Occipital lobe (tissue), 1 donor: ENCODE measurements at regions not wholly inside any gene's neighbourhood (a gene's known extent, or its start where the extent isn't known, plus 50 kb on each side); places are given as distances from the start of the nearest gene placed in this dataset.
"Not testable (repeated sequence)": the region's sequence is repeated elsewhere in the genome, so short reads cannot be mapped to it uniquely, and the experiment has no call there.

ENCODE experiments used
- DNase-seq: peaks from one replicate; lab custom pipeline; 2025; lab: John Stamatoyannopoulos, UW

DNA sequence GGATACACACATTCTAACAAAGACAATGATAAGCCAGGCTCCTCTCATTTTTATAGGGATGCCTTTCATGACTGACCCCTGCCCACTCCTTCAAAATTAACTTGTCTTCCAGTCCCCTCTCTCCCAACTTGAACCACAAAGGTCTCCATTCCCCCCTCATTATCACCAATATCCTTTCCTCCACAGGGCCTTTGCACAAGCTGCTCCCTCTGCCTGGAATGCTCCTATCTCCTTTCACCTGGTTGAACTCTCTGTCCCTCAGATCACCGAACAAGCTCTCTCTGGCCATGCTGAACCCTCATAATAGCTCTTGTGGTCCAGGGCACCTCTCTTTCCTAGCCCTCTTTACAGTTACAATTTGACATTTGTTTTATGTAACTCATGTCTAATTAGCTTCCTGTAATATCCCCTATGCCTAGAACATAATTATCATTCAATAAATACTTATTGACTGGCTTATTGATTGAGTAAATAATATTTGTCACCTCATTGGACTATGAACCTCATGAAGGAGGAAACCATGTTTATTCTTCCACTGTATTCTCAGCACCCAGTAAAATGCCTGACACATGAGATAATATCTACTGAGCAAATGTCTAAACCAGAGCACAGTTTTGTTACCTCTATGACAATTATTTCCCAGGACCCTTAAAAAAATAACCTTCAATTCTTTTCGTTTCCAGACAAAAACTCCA lies 266.3 kb upstream of the RASGEF1B start:
- DNase-seq = no peak

DNA sequence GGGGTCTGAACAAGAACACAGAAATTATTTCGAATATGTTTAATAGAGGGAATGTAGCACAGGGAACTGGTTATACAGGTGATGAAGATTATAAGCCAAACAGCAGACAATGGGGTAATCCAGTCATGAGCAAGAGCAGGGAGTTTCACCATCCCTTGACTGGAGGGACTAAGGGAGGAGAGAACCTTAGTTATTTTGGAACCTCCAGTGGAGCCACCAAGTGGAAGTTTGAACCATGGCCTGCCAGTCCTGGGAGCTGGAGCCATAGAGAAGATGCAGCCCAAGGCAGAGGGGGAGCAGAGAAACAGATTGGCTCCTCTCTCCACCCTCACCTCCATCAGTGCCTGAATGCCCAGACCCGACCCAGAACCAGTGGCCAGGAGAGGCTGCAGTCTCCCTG lies 264.6 kb upstream of the RASGEF1B start:
- no peak for DNase-seq

DNA sequence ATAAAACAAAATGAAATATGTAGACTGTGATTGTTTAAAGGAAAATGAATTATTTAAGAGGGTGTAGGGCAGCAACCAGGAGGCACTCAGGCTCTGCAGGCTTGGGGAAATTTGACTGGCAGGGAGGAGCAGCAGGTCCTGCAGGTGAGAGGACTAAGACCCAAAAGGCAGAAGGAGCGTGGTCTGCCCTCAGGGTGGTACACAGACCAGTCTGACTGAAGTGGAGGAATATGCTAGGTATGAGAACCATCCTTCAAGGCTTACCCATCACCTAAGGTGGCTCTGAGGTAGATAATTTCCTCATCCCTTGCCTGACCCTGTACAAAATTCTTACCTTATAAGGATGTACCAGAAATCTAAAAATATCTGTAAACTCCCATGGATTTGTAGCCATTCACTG lies 261.3 kb upstream of the RASGEF1B start:
- no peak for DNase-seq

DNA sequence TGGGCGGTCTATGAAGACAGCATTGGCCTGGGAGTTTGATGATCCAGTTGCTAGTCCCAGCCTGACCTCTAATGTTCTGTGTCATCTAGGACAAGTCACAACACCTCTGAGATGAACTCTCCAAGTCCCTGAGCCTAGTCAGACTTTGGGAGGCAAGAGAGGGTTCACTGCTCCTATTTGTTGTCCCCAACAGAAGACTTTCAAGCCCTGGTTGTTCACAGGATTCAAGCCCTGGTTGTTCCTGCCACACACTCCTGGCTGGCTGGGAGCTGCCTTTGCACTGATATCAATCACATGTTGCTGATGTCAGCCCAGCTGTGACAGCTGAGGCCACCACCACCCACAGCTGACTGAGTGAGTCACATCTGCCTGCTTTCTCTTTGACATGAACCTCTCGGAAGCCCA lies 253.2 kb upstream of the RASGEF1B start:
- DNase-seq = peak; percentile 50

DNA sequence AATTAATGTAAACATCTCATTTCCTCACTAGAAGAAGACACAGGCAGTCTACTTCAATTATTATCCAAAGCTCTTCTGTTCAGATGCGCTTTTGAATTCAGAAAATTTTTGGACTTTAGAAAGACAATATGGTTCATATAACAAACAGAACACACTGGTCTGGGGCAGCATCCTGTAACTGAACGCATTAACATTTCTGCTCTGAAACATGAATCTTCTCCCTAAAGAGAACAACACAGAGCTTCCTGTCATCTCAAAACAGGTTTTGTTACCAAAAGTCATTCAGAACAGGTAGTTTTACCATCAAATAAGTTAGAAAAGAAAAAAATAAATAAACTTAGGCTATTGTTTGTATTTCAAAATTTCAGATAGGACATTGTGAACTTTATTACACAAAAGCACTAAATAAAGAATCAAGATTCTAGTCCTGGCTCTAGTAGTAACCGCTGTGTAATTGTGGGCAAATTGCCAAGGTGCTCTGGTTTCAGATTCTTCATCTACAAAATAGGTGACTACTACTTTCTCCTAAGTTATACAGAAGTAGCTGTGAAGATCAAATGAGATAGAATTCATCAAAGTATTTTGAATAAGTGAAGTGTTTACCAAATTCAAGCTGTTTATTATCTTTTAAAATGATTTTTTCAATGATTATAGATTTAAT lies 252.3 kb upstream of the RASGEF1B start:
- no peak for DNase-seq

DNA sequence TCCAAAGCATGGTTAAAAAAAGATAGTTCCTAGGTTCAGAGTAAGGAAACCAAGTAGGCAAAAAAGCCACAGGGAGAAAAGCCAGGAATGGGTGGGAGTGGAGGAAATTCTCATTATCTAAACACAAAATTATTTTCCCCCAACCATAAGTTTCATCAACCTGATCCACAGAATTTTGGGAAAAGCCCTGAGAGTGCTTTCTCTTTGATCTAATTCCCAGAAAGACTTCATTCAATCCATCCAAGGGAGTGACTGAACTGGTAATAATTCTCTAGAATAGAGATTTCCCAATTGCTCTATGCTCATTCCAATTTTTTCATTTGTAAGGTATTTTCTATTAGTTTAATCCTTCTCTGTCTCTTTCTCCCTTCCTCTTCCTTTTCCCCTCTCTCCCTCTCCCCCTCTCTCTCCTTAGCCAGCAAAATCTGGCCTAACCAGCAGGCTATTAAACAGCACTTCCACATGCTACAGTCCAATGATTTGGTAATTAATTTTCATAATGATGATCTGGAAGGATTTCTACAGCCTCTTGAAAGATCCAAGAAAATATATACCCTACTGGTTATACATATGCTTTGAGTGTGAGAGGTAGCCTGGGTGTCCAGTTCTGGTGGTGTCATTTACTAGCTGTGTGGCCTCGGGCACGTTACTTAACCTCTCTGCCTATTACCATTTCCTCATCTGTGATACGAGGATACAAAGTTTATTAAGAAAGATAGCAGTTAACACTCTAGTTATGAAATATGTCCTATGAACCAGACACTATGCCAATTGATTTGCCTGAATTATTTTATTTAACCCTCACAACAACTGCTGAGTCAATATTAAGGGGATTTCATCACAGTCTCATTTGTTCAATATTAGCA lies 251.5 kb upstream of the RASGEF1B start:
- no peak for DNase-seq

DNA sequence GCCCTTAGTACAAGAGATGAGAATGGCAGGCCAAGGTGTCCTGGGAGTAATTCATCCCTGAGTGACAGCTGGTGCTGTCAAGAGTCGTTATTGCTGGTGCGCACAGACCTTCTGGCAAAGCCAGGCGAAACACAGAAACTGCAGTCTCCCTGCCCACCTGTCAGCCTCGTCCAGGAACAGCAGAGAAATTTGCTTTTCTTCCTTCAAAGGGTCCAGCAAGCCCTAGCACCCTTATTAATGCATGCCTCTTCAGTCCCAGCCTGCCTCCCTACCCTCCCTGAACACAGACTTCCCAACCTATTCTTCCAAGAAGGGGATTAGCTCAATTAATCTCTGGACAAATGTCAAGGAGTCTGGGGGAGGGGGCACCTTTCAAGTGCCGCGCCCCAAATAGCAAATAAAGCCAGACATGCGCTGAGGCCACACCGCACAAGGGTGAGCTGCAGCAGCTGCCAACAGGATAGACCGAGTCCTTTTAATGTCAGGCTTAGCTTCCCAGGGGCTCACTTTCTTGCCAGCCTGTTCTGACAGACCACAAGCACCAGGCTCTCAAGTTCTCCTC lies 250.7 kb upstream of the RASGEF1B start:
- DNase-seq = no peak

DNA sequence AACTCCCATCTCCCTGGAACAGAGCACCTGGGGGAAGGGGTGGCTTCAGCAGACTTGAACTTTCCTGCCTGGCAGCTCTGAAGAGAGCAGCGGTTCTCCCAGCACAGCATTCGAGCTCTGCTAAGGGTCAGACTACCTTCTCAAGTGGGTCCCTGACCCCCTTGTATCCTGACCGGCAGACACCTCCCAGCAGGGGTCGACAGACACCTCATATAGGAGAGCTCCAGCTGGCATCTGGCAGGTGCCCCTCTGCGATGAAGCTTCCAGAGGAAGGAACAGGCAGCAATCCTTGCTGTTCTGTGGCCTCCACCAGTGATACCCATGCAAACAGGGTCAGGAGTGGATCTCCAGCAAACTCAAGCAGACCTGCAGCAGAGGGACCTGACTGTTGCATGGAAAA lies 244.1 kb upstream of the RASGEF1B start:
- no peak for DNase-seq

DNA sequence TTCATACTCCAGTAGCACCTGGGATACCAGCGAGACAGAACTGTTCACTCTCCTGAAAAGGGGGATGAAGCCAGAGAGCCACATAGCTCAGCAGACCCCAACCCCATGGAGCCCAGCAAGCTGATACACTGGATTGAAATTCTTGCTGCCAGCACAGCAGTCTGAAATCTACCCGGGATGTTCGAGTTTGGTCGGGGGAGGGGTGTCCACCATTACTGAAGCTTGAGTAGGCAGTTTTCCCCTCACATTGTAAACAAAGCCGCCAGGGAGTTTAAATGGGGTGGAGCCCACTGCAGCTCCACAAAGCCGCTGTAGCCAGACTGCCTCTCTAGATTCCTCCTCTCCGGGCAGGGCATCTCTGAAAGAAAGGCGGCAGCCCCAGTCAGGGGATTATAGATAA lies 243.7 kb upstream of the RASGEF1B start:
- not testable (repeated sequence) for DNase-seq

DNA sequence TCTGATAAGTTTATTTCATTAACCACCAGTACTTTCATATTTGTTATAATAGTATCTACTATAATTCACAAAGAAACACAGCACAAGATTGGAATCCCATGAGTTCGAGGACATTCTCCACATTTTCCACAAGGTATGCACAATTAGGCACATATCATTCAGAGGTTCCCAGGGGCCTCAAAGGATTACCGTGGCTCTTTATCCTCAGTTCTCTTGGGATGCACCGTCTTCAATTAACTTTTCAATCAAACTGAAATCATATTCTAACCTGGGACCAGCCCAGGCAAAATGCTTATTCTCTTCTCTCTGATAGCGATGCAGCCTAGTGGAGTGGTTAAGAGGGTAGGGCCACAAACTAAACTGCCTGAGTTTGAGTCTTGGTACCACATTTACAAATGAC lies 242.6 kb upstream of the RASGEF1B start:
- no peak for DNase-seq

DNA sequence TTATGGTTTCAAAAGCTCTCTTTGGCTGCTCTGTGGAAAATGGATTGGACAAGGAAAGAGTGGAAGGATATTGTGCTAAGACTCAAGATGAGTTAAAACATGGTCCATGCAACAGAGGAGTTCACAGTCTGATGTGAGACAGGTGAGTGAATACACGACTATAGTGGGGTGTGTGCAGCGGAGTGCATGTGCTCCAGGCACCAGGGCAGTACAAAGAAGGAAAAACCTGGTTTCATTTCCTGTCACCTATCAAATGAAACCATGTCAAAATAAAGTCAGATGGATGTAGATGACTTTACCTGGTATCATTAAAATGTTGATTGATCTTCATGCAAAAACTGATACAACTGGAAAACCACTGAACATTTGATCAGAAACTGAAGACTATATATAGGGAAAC lies 241.0 kb upstream of the RASGEF1B start:
- no peak for DNase-seq

DNA sequence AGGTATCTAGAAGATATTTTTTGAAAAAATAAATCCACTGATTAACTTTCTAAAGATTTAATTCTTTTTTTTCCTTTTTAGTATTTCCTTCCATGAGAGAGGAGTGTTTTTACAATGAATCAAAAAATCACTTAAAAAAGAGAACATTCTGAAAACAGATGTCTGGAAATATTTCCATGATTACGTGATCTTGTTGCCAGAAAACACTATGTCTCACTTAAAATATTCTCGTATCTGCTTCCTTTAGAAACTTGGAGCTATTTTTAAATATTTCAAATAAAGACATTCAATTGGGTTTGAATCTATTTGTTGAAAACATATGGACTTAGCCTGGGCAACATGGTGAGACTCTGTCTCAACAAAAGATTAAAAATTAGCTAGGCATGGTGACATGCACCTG lies 232.8 kb upstream of the RASGEF1B start:
- DNase-seq = no peak

DNA sequence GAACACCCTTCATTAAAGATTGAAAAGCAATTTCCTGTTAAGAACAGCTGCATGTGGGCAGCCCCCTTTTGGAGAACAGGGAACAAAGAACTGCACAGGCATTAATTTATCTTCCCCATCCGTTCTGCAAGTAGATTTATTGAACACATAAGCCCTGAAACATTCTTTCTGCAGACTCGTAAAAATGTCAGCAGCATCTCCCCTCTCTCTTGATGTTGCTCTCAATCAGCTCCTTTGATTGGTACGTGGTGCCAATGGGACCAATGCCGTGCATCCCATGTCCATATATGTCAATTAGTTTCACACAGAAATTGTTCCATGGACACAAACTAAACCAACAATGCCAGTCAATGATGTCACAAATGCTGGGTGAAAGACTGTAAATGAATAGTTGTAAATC lies 228.5 kb upstream of the RASGEF1B start:
- DNase-seq = no peak

DNA sequence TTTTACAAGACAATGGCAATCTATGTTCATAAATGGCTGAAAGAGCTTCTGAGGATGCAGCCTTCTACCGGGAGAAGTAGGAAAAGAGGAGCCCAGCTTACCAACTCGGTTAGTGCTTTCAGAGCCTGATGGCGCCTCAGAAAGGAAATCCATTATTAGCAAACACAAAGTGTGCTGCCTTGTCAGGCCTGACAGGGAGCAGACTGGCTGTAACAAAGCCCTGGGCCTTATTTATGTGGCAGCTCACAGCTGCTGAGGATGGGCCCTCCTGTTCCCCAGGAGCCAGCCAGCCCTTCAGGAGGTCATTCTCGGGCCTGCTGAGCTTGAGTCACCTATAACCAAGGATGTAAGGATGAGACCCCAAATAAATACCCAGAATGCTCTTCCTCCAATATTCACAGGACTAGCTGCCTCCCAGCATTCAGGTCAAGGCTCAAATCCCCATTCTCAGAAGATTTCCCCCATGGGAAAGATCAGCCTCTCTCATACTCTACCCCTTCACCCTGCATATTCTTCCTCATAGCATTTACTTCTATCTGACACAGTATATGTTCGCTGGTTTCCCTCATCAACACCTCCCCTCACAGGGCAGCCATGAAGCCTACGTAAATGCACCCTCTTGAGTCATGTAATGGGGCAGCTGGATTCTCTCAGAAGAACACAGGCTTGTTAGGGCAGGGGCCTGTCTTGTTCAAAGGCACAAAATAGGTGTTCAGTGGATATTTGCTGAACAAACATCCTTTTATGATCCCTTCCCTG lies 227.0 kb upstream of the RASGEF1B start:
- DNase-seq = no peak

DNA sequence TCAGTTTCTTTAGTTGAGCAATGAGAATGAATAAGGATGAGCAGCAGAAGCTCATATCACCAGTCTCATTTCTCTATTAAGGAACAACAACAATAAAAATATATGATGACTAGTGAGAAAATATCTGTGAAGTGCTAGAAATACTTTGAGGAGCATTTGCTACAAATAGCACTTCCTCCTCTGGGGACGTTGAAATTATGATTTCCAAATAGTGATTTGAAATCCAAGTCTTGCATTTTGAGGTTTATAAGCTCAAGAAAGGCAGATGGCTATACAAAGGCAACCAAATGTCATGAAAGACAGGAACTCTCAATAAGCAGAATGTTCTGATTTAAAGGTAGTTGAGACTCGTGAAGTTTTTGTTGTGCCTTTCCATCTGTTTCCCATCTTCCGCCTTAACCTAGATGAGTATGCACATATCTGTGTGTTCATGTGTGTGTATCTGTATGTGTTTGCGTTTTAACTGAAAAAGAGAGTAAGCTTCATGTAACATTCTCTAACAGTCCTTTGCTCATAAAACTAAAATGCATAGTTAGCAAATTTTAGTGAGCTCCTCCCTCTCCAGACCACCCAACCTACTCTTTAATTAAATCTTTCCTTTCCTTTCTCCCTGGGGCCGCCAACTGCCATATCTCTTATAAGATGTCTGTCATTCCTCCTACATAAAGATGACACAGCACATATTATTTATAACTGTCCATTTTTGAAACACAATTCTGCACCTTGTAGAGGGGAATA lies 222.6 kb upstream of the RASGEF1B start:
- DNase-seq = no peak

DNA sequence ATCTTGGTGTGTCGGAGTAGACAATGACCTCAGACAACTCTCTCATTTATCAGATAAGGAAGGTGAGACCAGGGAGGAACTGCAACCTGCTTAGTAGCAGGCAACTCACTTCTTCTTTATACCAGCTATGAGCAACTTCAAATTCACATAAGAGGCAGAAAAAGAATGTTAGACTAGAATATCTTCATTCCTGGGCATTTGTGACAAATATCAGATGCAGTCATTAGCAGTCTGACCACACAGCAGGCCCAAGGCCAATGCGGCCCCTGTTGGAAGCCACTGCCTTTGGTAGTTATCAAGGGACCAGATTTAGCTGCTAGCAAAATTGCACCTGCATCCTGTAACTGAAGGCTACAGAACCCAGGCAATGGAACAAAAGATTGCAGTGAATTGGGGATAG lies 219.2 kb upstream of the RASGEF1B start:
- DNase-seq = no peak

DNA sequence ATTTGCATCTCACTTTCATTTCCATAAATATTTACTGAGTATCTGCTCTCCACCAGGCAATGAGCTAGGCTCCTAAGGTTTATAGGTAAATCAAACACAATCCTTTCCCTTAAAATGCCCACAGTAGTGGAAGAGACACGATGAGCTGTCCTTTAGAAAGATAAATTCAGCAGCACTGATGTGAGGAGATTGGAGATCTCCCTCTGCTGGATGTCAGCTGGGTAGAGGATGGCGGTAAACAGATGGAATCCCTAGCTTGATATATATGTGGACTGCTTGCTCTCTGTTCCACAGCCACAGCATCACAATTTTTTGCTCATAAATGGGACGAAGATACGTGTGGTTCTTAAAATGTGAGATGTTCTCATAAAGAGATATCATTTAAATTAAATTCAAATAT lies 216.4 kb upstream of the RASGEF1B start:
- DNase-seq = no peak

DNA sequence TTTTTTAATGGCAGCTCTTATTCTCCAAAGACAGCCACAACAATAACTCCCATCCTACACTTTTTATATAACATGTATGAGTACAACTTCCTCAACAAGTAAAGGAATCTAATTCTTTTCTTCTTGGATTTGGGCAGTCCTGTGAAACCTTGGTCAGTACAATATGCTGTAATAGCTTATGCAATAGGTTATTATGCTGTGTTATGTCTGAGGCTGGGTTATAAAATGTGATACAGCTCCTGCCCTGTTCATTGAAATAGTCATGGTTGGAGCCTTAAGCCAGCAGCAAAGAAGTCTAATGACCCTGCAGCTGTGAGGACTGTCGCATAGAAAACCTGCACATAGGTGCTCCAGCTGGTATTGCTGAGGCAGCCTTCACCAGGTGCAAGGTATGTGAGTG lies 215.8 kb upstream of the RASGEF1B start:
- DNase-seq = no peak

DNA sequence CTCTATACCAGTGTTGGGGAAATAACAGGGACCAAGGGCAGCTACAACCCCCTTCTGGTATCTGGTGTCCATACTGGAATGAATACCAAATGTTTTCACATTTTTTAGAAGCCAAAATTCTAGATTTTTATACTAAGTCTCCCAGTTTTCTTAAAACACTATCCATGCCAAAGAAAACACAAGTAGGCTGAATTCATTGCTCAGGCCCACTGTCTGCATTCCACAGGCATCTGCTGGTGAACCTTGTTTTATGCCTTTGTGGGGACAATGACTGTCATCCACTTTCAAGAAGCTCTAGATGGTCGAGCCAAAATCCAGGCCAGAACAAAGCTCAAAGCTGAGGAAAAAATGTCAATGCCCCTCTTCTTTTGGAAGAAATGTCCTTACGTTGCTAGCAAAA lies 213.4 kb upstream of the RASGEF1B start:
- DNase-seq = no peak

DNA sequence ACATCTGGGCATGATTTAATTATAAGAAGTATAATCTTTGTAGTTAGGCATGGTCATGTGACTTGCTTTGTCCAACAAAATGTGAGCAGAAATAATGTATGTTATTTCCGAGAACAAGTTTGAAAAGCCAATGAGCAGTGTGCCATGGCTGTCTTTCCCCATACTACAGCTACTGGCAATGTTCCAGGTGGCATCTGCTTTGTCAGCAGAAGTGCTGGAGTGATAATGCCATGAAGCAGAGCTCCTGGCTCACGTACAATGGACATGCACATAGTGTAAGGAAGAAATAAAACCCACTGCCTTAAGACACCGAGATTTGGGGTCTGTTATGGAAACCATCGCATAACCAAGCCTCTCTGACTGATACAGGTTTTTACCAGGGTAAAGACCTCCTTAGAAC lies 212.6 kb upstream of the RASGEF1B start:
- no peak for DNase-seq

DNA sequence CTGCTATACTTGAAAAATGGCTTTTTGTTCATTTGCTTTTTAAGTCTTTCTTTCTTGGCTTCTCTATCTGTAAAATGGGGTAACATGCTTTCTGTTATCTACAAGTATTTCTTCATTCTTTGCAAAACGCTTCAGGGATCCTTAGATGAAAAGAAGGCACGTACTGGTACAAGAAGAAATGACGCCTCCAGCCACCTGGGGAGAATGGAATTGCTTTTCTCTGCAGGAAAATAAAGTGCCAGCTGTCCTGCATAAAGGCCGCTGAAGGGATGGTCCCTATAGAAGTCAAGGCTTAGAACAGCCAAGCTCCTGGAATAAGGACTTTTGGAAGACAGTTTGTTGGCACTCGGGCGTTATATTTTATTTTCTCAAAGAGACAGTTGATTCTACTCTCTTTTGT lies 210.8 kb upstream of the RASGEF1B start:
- DNase-seq = no peak
